ENCODE measurements at regions not wholly inside any gene's neighbourhood (a gene's known extent, or its start where the extent isn't known, plus 50 kb on each side); places are given as distances from the start of the nearest gene placed in this dataset.
"Not testable (repeated sequence)": the region's sequence is repeated elsewhere in the genome, so short reads cannot be mapped to it uniquely, and the experiment has no call there.

GRCh38 chr1:196114193-196114592, 494.0 kb downstream of the KCNT2 start:
- Mint-ChIP-seq H3K27ac (no peak overlapping the region), H3K4me3 (no peak overlapping the region), H3K36me3 (ENCODE audit: low read depth) (no peaks in the 10 kb centered on the region), H3K4me1 (ENCODE audit: low read depth) (no peaks in the 10 kb centered on the region), H3K27me3 (no peaks in the 10 kb centered on the region), H3K9me3 (peaks cover 1% of the 10 kb centered on the region)
- intact Hi-C loops (cut with micrococcal nuclease): loop anchor here (10.0 kb wide), 1 partner anchor 59 kb away; no protein-coding TSS in a partner anchor
- POLR2A ChIA-PET: no interaction called here
- CTCF ChIA-PET: interaction anchor here (0.7 kb wide), 1 partner anchor 13 kb away, joined by 3 read pairs; no protein-coding TSS in a partner anchor
- no peak for ATAC-seq
- no peak for TF ChIP-seq CTCF (IDR thresholded peaks at IDR 0.05)
- no peak for DNase-seq

GRCh38 chr1:196108990-196109389, 499.2 kb downstream of the KCNT2 start:
- H3K27me3 Mint-ChIP-seq; POLR2A ChIA-PET; intact Hi-C loops (cut with micrococcal nuclease); H3K4me1 Mint-ChIP-seq (ENCODE audit: low read depth); H3K9me3 Mint-ChIP-seq; DNase-seq; CTCF ChIA-PET; ATAC-seq; H3K27ac Mint-ChIP-seq; H3K4me3 Mint-ChIP-seq; H3K36me3 Mint-ChIP-seq (ENCODE audit: low read depth): not testable (repeated sequence)

- no peak for ATAC-seq
- no peak overlapping the region for H3K27ac Mint-ChIP-seq
- H3K9me3 Mint-ChIP-seq: peaks cover 11% of the 10 kb centered on the region
- ChIA-PET CTCF (no interaction called here), POLR2A (no interaction called here)
- no peaks in the 10 kb centered on the region for H3K36me3 Mint-ChIP-seq (ENCODE audit: low read depth)
- intact Hi-C loops (cut with micrococcal nuclease): no loop called here
- no peak for DNase-seq
- no peak overlapping the region for H3K4me3 Mint-ChIP-seq
- no peaks in the 10 kb centered on the region for H3K4me1 Mint-ChIP-seq (ENCODE audit: low read depth)
- no peaks in the 10 kb centered on the region for H3K27me3 Mint-ChIP-seq
- TF ChIP-seq CTCF (IDR thresholded peaks at IDR 0.05): no peak
Observed at GRCh38 chr1:196105901-196106300, 502.3 kb downstream of the KCNT2 start.

GRCh38 chr1:196102826-196103225, 505.4 kb downstream of the KCNT2 start:
- no peak for DNase-seq
- no peak for TF ChIP-seq CTCF (IDR thresholded peaks at IDR 0.05)
- ChIA-PET CTCF (no interaction called here), POLR2A (no interaction called here)
- no peaks in the 10 kb centered on the region for H3K4me1 Mint-ChIP-seq (ENCODE audit: low read depth)
- no peak for ATAC-seq
- intact Hi-C loops (cut with micrococcal nuclease): no loop called here
- H3K27me3 Mint-ChIP-seq: no peaks in the 10 kb centered on the region
- H3K36me3 Mint-ChIP-seq (ENCODE audit: low read depth): no peaks in the 10 kb centered on the region
- no peak overlapping the region for H3K4me3 Mint-ChIP-seq
- H3K9me3 Mint-ChIP-seq: peaks cover 12% of the 10 kb centered on the region
- no peak overlapping the region for H3K27ac Mint-ChIP-seq

- ATAC-seq (no peak), DNase-seq (no peak)
- no peak overlapping the region for H3K4me3 Mint-ChIP-seq
- H3K36me3 Mint-ChIP-seq (ENCODE audit: low read depth): no peaks in the 10 kb centered on the region
- intact Hi-C loops (cut with micrococcal nuclease): loop anchor here (2.0 kb wide), 1 partner anchor 29 kb away; no protein-coding TSS in a partner anchor
- POLR2A ChIA-PET: no interaction called here
- no peaks in the 10 kb centered on the region for H3K27me3 Mint-ChIP-seq
- peaks cover 9% of the 10 kb centered on the region for H3K9me3 Mint-ChIP-seq
- no peaks in the 10 kb centered on the region for H3K4me1 Mint-ChIP-seq (ENCODE audit: low read depth)
- CTCF ChIA-PET: no interaction called here
- no peak overlapping the region for H3K27ac Mint-ChIP-seq
- no peak for TF ChIP-seq CTCF (IDR thresholded peaks at IDR 0.05)
Observed at GRCh38 chr1:196098000-196098399, 510.2 kb downstream of the KCNT2 start.

- no peak overlapping the region for H3K4me3 Mint-ChIP-seq
- no peaks in the 10 kb centered on the region for H3K36me3 Mint-ChIP-seq (ENCODE audit: low read depth)
- CTCF ChIA-PET: no interaction called here
- no peak for DNase-seq
- intact Hi-C loops (cut with micrococcal nuclease): no loop called here
- no peaks in the 10 kb centered on the region for H3K9me3 Mint-ChIP-seq
- no peak for TF ChIP-seq CTCF (IDR thresholded peaks at IDR 0.05)
- H3K27me3 Mint-ChIP-seq: no peaks in the 10 kb centered on the region
- no peak overlapping the region for H3K27ac Mint-ChIP-seq
- no peak for ATAC-seq
- H3K4me1 Mint-ChIP-seq (ENCODE audit: low read depth): no peaks in the 10 kb centered on the region
- POLR2A ChIA-PET: no interaction called here
Observed at GRCh38 chr1:196094821-196095220, 513.4 kb downstream of the KCNT2 start.
